ENCODE measurements at regions not wholly inside any gene's neighbourhood (a gene's known extent, or its start where the extent isn't known, plus 50 kb on each side); places are given as distances from the start of the nearest gene placed in this dataset.

DNA sequence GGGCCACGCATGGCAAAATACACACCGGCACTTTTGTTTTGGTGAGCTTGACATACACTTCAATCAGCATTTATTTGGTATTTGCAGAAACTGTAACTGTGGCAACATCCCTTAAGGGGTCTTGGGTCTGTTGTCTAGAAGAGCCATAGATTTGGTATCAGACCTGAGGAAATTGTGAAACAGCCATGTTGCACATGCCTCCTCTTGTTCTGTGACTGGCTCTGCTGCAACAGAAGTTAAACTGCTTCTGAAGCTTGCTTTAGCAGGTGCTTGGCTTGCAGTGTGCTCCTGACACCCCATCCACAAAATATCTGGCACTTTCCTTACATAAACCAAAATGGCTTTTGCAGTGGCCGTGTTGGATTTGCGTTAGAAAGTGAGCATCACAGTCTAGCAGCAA, 247.3 kb downstream of the GATA3 start:
- no peak for TF ChIP-seq GATA3 (IDR thresholded peaks at IDR 0.05; ENCODE audit: low read depth, low read length)
- no peak; the same call in 1 of the 2 replicates for TF ChIP-seq GATA2 (IDR thresholded peaks at IDR 0.05; ENCODE audit: low read depth, low read length)

All from SH-SY5Y (cell line).